A549 (cell line): ENCODE measurements at regions not wholly inside any gene's neighbourhood (a gene's known extent, or its start where the extent isn't known, plus 50 kb on each side); places are given as distances from the start of the nearest gene placed in this dataset.

Experiments
- CTCF ChIP-seq: fragments of >200 bp; sonication (Bioruptor Twin); formaldehyde crosslinking; IDR thresholded peaks from 3 replicates; pipeline ENCODE4 v1.5.1; 2016
- GATA3 ChIP-seq: IDR thresholded peaks from 2 replicates; pipeline ENCODE4 v1.6.1; 2012; ENCODE audit warnings: borderline replicate concordance
- NR3C1 ChIP-seq: fragments of >200 bp; sonication (Bioruptor Twin); formaldehyde crosslinking; IDR thresholded peaks from 3 replicates; pipeline ENCODE4 v1.6.1; 2017
- PBX3 ChIP-seq: IDR thresholded peaks from 2 replicates; pipeline ENCODE4 v1.6.1; 2012
- POLR2A ChIP-seq: IDR thresholded peaks from 2 replicates; pipeline ENCODE4 v1.6.1; 2012; ENCODE audit warnings: mild to moderate bottlenecking, low read length
- RCOR1 ChIP-seq: fragments of 150-350 bp; IDR thresholded peaks from 2 replicates; pipeline ENCODE4 v1.6.1; 2014; ENCODE audit warnings: antibody characterized with exemption, low read length, low read depth
- REST ChIP-seq: fragments of 200-600 bp; sonication (generic); IDR thresholded peaks from 2 replicates; pipeline ENCODE4 v1.6.1; 2016; ENCODE audit warnings: antibody characterized with exemption, mild to moderate bottlenecking, moderate library complexity
- ZSCAN20 ChIP-seq: fragments of 250-450 bp; sonication (Bioruptor Pico); IDR thresholded peaks from 2 replicates; pipeline ENCODE4 v1.8.0; 2022; ENCODE audit warnings: mild to moderate bottlenecking, moderate library complexity

GRCh38 chr5:127136908-127137307, 63.6 kb upstream of the C5orf63 start:
- TF ChIP-seq REST (no peak), ZSCAN20 (CRISPR knock-in tag) (no peak), CTCF (no peak), RCOR1 (no peak), POLR2A (no peak), GATA3 (no peak), PBX3 (no peak), NR3C1 (no peak)
